ENCODE measurements at regions not wholly inside any gene's neighbourhood (a gene's known extent, or its start where the extent isn't known, plus 50 kb on each side); places are given as distances from the start of the nearest gene placed in this dataset.

DNA sequence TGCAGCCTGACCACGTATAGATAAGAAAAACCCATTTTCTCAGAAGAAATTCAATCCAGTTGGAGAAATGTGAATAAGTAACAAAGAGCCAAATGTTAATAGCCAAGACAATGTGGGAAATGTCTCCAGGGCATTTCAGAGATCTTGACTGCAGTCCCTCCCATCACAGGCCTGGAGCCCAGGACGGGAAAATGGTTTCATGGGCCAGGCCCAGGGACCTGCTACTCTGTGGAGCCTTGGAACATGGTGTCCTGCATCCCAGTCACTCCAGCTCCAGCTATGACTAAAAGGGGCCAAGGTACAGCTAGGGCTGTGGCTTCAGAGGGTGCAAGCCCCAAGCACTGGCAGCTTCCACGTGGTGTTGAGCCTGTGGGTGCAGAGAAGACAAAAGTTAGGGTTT, 490.0 kb downstream of the CYLC2 start:
- H2BK12ac ChIP-seq (ENCODE audit: low read depth, low read length) = no peak overlapping the region
- H3K18ac ChIP-seq (ENCODE audit: extremely low read depth, low read length) = no peak overlapping the region
- H3K4me2 ChIP-seq (ENCODE audit: insufficient read depth in 1 of 2, low read depth in 2 of 2, low read length in 2 of 2) = no peak overlapping the region
- CTCF ChIA-PET (ENCODE audit: partially characterized antibody) = no interaction called here
- H2BK15ac ChIP-seq (ENCODE audit: low read length) = no peak overlapping the region
- H2AFZ ChIP-seq (ENCODE audit: low read length) = no peak overlapping the region
- no peak overlapping the region for H3K9ac ChIP-seq (replicated peaks in 1 of 4; ENCODE audit: extremely low read depth in 1 of 4, low read depth in 3 of 4, low read length in 3 of 4)
- WGBS, 2 experiments (ENCODE audit: extremely low coverage in 1 of 2, insufficient coverage in 1 of 2, insufficient read length in 1 of 2, insufficient replicate concordance in 2 of 2, low coverage in 1 of 2, low lambda C conversion rate in 2 of 2, missing lambda C conversion rate in 1 of 2) = 94% methylated on average over 3 of the region's 3 CpGs; no CpG with 5 or more reads in 1 of the 2 experiments
- DNase-seq (ENCODE audit: low read depth in 1 of 2, low spot score in 2 of 2) = no peak
- H3K4me1 ChIP-seq (replicated peaks in 1 of 4; ENCODE audit: control insufficient read depth in 3 of 4, insufficient read depth in 4 of 4, low read length in 3 of 4) = no peaks in the 10 kb centered on the region; a peak in 1 of 7 replicates
- H2BK120ac ChIP-seq (replicated peaks; ENCODE audit: low read depth, low read length) = no peak overlapping the region
- no peak overlapping the region for H3K14ac ChIP-seq (ENCODE audit: insufficient read length)
- POLR2A ChIA-PET (ENCODE audit: partially characterized antibody) = no interaction called here
- no peak overlapping the region for H3K56ac ChIP-seq (replicated peaks; ENCODE audit: insufficient read length, low read depth, low read length)
- H2BK20ac ChIP-seq (ENCODE audit: low read length) = no peak overlapping the region
- no peaks in the 10 kb centered on the region for H3K79me2 ChIP-seq (ENCODE audit: control insufficient read depth in 1 of 2, insufficient read depth in 2 of 2, low read length in 2 of 2)
- no peak overlapping the region for H3K4ac ChIP-seq (replicated peaks; ENCODE audit: insufficient read length, low read depth, low read length)
- H3K79me1 ChIP-seq (ENCODE audit: low read depth, low read length) = no peaks in the 10 kb centered on the region
- no peak for FAIRE-seq
- no peak overlapping the region for H4K5ac ChIP-seq (ENCODE audit: insufficient read length, low read depth, low read length)
- H4K20me1 ChIP-seq (replicated peaks in 1 of 2; ENCODE audit: control insufficient read depth in 1 of 2, insufficient read depth in 2 of 2, low read length in 2 of 2) = peaks cover 0 to 1% of the 10 kb centered on the region in 2 experiments
- no peak overlapping the region for H2BK5ac ChIP-seq (ENCODE audit: low read depth, low read length)
- no peaks in the 10 kb centered on the region for H3K23me2 ChIP-seq (ENCODE audit: low read depth, low read length)
- no peak overlapping the region for H3K4me3 ChIP-seq (ENCODE audit: extremely low read depth in 1 of 4, insufficient read depth in 2 of 4, low read depth in 3 of 4, low read length in 4 of 4)
- no peaks in the 10 kb centered on the region for H3K36me3 ChIP-seq (ENCODE audit: control insufficient read depth in 2 of 4, insufficient read depth in 4 of 4, low read length in 3 of 4)
- no peak overlapping the region for H3K27ac ChIP-seq (ENCODE audit: low read depth, low read length)
- no peak overlapping the region for H3K23ac ChIP-seq (ENCODE audit: insufficient read length)
- peaks cover 0 to 6% of the 10 kb centered on the region in 2 experiments; a peak in 1 of 4 replicates for H3K9me3 ChIP-seq (ENCODE audit: insufficient read depth in 2 of 2, low read depth in 1 of 2, low read length in 1 of 2)
- no peak overlapping the region for H4K91ac ChIP-seq (replicated peaks; ENCODE audit: insufficient read length, low read length)
- no peak overlapping the region for H4K8ac ChIP-seq (ENCODE audit: extremely low read depth, insufficient read depth, low read length)
- H2AK5ac ChIP-seq (ENCODE audit: low read depth, low read length) = no peak overlapping the region
- no peaks in the 10 kb centered on the region for H3K27me3 ChIP-seq (replicated peaks in 1 of 4; ENCODE audit: control insufficient read depth in 3 of 4, extremely low read depth in 1 of 4, insufficient read depth in 3 of 4, low read length in 3 of 4)
- TF ChIP-seq RBBP5 (IDR thresholded peaks at IDR 0.05; ENCODE audit: borderline replicate concordance, low read depth, low read length) = no peak
- TF ChIP-seq SIX5 (IDR thresholded peaks at IDR 0.05; ENCODE audit: low read depth, low read length) = no peak
- no peak for TF ChIP-seq EGR1 (IDR thresholded peaks at IDR 0.05; ENCODE audit: borderline replicate concordance, low read depth, low read length)
- TF ChIP-seq, protein P1, sequence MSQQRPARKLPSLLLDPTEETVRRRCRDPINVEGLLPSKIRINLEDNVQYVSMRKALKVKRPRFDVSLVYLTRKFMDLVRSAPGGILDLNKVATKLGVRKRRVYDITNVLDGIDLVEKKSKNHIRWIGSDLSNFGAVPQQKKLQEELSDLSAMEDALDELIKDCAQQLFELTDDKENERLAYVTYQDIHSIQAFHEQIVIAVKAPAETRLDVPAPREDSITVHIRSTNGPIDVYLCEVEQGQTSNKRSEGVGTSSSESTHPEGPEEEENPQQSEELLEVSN (IDR thresholded peaks at IDR 0.05) = no peak
- TF ChIP-seq YY1 (IDR thresholded peaks at IDR 0.05; ENCODE audit: low read depth, low read length) = no peak
